HAP-1 (cell line): ENCODE measurements at regions not wholly inside any gene's neighbourhood (a gene's known extent, or its start where the extent isn't known, plus 50 kb on each side); places are given as distances from the start of the nearest gene placed in this dataset.

ENCODE experiments used
- DNase-seq, 2 experiments: peaks; one replicate each; pipeline ENCODE4 v3.0.0-alpha.2; 2016 to 2020; ENCODE audit warnings: low spot score in 2 of 2
- H3K27me3 ChIP-seq: fragments of 250-450 bp; sonication (Bioruptor Pico); 2 replicates; pipeline ENCODE4 v1.5.1; 2020; ENCODE audit warnings: low read depth, mild to moderate bottlenecking, moderate library complexity
- H3K36me3 ChIP-seq: fragments of 250-450 bp; sonication (Bioruptor Pico); replicated peaks from 2 replicates; pipeline ENCODE4 v1.5.1; 2020; ENCODE audit warnings: mild to moderate bottlenecking
- H3K4me1 ChIP-seq: fragments of 250-450 bp; sonication (Bioruptor Pico); 2 replicates; pipeline ENCODE4 v1.5.1; 2020; ENCODE audit warnings: mild to moderate bottlenecking
- H3K4me3 ChIP-seq: fragments of 250-450 bp; sonication (Bioruptor Pico); 2 replicates; pipeline ENCODE4 v1.5.1; 2020; ENCODE audit warnings: mild to moderate bottlenecking, moderate library complexity
- H3K9me3 ChIP-seq: fragments of 250-450 bp; sonication (Bioruptor Pico); 2 replicates; pipeline ENCODE4 v1.5.1; 2020; ENCODE audit warnings: mild to moderate bottlenecking, moderate library complexity
- in situ Hi-C: fragments of 300-500 bp; cut with MboI; formaldehyde crosslinking; loops from 3 replicates; pipeline ENCODE4 v1.14.3; 2020; ENCODE audit warnings: low sequenced_read_pairs, inconsistent platforms, mixed read lengths

- Histone ChIP-seq H3K36me3 (no peaks in the 10 kb centered on the region), H3K4me1 (no peaks in the 10 kb centered on the region), H3K9me3 (no peaks in the 10 kb centered on the region), H3K4me3 (no peak overlapping the region), H3K27me3 (no peaks in the 10 kb centered on the region)
- no peak for DNase-seq
- in situ Hi-C loops: no loop called here
Observed at GRCh38 chr11:86134580-86135318, 65.9 kb upstream of the PICALM start.

GRCh38 chr11:86132667-86133249 lies 63.9 kb upstream of the PICALM start:
- no peak for DNase-seq
- Histone ChIP-seq H3K36me3 (no peaks in the 10 kb centered on the region), H3K4me3 (no peak overlapping the region), H3K4me1 (no peaks in the 10 kb centered on the region), H3K27me3 (no peaks in the 10 kb centered on the region; the same call in 1 of the 2 replicates), H3K9me3 (no peaks in the 10 kb centered on the region)
- in situ Hi-C loops: no loop called here

- Histone ChIP-seq H3K4me1 (no peaks in the 10 kb centered on the region), H3K9me3 (no peaks in the 10 kb centered on the region), H3K27me3 (no peaks in the 10 kb centered on the region; the same call in 1 of the 2 replicates), H3K4me3 (no peak overlapping the region), H3K36me3 (no peaks in the 10 kb centered on the region)
- DNase-seq: no peak
- in situ Hi-C loops: no loop called here
Observed at GRCh38 chr11:86129740-86130540, 61.1 kb upstream of the PICALM start.

DNA sequence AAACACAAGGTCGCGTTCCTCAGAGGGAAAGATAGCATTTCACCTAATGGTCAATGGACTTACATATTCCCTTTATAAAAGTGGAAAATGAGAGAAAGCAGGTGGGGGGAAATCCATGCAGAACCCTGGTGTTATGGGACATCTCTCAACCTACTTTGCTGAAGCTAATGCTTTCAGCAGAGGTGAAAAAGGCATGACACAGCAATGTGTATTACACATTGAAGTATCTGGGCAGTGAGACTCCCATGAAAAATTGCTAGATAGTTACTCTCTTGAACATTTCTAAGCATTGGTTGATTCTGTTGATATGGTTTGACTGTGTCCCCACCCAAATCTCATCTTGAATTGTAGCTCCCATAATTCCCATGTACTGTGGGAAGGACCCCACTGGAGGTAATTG lies 60.0 kb upstream of the PICALM start:
- Histone ChIP-seq H3K4me1 (no peaks in the 10 kb centered on the region), H3K4me3 (no peak overlapping the region), H3K27me3 (peaks cover 8% of the 10 kb centered on the region), H3K9me3 (no peaks in the 10 kb centered on the region), H3K36me3 (no peaks in the 10 kb centered on the region)
- in situ Hi-C loops: no loop called here
- no peak for DNase-seq

DNA sequence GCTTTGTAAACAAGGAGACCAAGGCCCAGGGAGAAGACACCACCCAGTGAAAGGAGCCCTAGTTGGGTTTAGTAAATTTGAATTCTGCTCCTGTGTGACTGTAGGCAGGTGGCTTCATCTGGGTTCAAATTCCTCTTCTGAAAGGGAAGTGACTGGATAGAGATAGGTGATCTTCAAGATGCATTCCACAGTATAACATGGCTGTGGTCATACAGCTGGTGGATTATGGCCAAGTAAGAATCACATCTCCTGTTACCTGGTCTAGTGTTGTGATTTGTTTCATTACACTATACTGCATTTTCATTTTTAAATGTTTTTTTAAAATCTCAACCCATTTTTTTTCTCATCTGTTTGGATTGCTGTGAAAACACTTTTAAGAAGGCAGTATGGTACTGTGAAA lies 58.0 kb upstream of the PICALM start:
- in situ Hi-C loops: no loop called here
- no peaks in the 10 kb centered on the region for H3K4me1 ChIP-seq

DNA sequence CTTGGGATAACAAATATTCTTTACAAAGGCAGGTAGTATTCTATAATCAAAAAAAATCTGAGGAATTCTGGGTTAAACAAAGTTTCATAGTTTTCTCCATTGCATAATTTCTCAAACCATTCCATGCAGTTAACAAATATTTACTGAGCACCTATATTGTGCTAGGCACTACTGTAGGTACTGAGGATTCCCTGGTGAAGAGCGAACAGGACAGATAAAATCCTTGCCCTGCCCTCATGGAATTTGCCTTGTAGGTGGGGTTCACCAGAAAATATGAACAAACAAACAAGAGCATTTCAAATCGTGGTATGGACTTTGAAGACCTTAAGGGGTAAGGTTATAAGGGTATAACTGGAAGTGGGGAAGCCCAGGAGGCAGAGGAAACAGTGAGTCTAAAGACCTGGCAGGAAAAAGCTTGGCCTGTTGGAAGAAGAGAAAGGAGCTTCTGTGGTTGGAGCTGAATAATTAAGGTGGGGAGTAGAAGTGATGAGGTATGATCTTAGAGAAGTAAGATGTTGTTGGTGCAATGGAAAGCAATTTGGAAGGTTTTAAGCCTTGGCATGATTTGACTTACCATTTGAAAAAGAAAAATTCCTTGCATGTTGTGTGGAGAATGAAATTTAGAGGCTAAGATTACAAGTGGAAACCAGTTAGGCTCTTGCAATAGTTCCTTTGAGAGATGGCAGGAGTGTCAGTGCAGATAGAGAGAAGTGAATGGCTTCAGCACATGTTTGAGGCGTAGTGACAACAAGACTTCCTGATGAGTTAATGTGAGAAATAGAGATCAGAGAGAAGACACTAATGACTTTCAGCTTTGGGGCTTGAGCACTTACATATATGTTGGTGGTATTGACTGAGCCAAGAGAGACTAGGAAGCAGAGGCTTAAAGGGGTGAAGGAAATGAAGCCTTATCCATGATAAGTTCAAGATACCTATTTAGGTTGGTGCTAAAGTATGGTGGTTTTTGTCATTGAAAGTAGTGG lies 55.7 kb upstream of the PICALM start:
- no peaks in the 10 kb centered on the region for H3K36me3 ChIP-seq
- no peaks in the 10 kb centered on the region for H3K4me1 ChIP-seq
- peaks cover 12% of the 10 kb centered on the region for H3K27me3 ChIP-seq
- in situ Hi-C loops: no loop called here
- DNase-seq: no peak
- no peak overlapping the region for H3K4me3 ChIP-seq
- H3K9me3 ChIP-seq: no peaks in the 10 kb centered on the region

More for the DNA sequence above, 58.0 kb upstream of the PICALM start:
- H3K27me3 ChIP-seq: peaks cover 8% of the 10 kb centered on the region
- DNase-seq: no peak
- H3K4me3 ChIP-seq: no peak overlapping the region
- H3K36me3 ChIP-seq: no peaks in the 10 kb centered on the region
- H3K9me3 ChIP-seq: no peaks in the 10 kb centered on the region

GRCh38 chr11:86122773-86123172 lies 53.9 kb upstream of the PICALM start:
- no peak for DNase-seq
- in situ Hi-C loops: no loop called here

DNA sequence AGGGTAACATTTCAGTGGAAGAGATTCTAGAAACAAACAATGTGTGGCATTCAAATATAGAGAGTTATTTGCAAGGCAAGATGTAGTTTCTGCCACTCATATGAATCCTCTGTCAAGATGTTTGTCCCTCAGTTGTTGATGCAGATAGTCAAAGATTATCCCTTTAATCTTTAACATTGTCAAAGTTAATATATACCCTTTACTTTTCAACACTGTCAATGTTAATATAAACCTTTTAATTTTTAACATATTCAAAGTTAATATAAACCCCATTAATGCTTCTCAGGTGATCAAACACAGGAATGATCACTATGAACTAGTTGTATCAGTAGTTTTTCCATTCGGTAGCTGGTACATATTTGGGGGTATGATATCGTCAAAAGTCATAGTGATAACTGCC lies 51.9 kb upstream of the PICALM start:
- Histone ChIP-seq H3K27me3 (peaks cover 12% of the 10 kb centered on the region; the same call in 1 of the 2 replicates), H3K36me3 (no peaks in the 10 kb centered on the region), H3K9me3 (no peaks in the 10 kb centered on the region), H3K4me3 (no peak overlapping the region), H3K4me1 (no peaks in the 10 kb centered on the region)
- in situ Hi-C loops: no loop called here
- no peak for DNase-seq

More at GRCh38 chr11:86122773-86123172, 53.9 kb upstream of the PICALM start:
- no peaks in the 10 kb centered on the region for H3K4me1 ChIP-seq
- no peaks in the 10 kb centered on the region for H3K36me3 ChIP-seq
- no peaks in the 10 kb centered on the region for H3K9me3 ChIP-seq
- peaks cover 12% of the 10 kb centered on the region; the same call in 1 of the 2 replicates for H3K27me3 ChIP-seq
- H3K4me3 ChIP-seq: no peak overlapping the region

- H3K27me3 ChIP-seq: peaks cover 12% of the 10 kb centered on the region; the same call in 1 of the 2 replicates
- in situ Hi-C loops: no loop called here
- H3K9me3 ChIP-seq: no peaks in the 10 kb centered on the region
- no peaks in the 10 kb centered on the region for H3K36me3 ChIP-seq
- no peak overlapping the region for H3K4me3 ChIP-seq
- no peaks in the 10 kb centered on the region for H3K4me1 ChIP-seq
- DNase-seq: no peak
Observed at GRCh38 chr11:86119906-86120305, 51.0 kb upstream of the PICALM start.

GRCh38 chr11:86119077-86119476 lies 50.2 kb upstream of the PICALM start:
- H3K27me3 ChIP-seq: peaks cover 4% of the 10 kb centered on the region; the same call in 1 of the 2 replicates
- no peaks in the 10 kb centered on the region for H3K36me3 ChIP-seq
- H3K4me3 ChIP-seq: no peak overlapping the region
- in situ Hi-C loops: no loop called here
- H3K4me1 ChIP-seq: no peaks in the 10 kb centered on the region
- H3K9me3 ChIP-seq: no peaks in the 10 kb centered on the region
- DNase-seq: no peak
